ENCODE measurements at regions not wholly inside any gene's neighbourhood (a gene's known extent, or its start where the extent isn't known, plus 50 kb on each side); places are given as distances from the start of the nearest gene placed in this dataset.
A peak's percentile ranks its signal among the peaks of the same experiment; 100 is the strongest.
"Not testable (repeated sequence)": the region's sequence is repeated elsewhere in the genome, so short reads cannot be mapped to it uniquely, and the experiment has no call there.

DNA sequence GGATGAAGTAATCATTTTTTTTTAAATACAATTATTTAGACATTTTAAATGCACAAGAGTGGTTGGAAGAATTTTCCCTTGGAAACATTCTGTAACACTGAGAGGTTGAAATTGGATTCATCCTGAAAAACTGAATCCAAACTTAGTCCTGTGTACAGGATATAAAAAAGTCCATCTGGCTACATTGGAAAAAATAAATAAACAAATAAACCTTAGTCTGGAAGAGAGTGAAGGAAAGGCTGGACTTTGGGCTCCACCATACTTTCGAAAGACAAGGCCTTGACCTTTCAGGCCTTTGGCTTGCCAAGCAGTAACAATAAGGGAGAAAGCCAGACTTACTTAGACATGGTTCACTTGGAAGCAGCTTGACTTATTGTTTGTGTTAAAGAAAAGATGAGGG lies 664.3 kb downstream of the TENT5A start:
- no peak for DNase-seq

DNA sequence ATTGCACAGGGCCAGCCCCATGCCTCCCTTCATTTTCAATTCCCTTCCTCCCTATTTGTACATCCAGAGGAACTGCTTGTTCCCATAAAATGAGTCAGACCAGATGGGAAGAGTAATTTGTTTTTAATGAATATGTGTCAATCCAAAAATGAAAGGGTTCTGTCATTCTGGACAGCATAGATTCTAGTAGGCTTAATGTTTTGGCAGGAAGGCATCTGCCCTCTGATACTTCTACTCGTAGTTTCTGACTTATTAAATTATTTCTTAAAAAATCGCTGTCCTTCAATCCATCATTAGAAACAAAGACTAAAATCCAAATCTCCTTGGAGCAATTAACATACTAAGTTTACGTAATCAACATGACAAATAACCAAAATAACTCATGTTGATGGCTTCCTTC lies 665.5 kb downstream of the TENT5A start:
- no peak for DNase-seq

DNA sequence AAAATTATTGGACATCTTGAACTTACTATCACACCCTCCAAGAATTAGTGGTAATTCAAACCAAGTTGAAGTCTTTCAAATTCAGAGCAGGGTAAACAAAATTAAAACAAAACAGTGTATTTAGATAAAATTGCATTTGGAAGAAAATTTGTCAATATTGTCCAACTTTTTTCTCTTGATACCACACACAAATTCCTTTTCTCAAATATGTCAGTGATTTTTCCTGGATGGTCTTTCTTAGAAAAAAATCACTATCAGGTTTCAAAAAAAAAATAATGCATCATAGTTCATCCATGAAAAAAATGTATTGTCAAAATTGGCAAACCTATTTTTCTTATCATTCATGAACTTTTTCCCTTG lies 667.1 kb downstream of the TENT5A start:
- DNase-seq: no peak

DNA sequence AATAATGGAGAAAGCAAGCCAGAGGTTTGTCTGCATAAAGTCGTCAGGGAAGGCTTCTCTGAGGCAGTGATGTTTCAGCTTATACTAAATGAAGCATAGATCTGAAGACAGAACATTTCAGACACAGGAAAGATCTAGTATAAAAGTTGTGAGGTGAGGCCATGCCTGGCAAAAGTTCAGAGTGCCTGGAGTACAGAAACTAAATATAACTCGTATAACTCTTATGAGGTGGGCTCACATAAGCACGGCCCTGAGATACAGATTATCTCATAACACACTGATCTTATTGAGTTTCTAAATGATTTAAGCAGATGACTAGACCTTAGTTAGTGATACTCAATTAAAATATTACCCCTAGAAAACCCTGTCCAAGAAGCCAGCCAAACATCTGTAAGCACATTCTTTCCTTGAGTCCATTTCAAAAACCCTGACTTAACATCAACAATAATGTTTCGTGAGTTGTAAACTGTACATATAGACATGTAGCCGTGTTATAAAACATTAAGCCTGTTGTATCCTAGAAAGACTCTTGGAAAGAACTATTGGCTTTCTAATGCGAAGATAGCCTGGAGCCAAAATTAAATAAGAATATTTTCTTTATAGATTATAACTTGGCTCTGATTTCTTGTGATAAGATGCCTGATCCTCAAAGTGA lies 667.6 kb downstream of the TENT5A start:
- no peak for DNase-seq

DNA sequence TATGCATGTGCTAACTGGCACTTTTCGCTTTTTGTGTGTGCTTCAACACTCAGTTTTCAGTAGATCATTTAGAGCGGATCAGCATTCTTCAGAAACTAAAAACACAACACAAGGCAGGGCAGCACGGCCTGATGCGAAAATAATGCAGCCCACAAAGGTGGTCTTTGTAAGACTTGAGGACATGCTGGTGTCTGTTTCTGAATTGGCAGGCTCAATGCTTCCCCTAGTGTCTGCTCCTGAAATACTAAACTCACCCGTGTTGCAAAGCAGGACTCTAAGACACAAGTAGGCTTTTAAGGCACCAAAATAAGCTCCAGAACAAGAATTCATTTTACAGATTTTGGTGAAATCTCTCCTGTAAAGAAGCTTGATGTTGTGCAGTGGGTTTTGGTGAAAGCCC lies 676.5 kb downstream of the TENT5A start:
- peak; percentile 17 for DNase-seq

DNA sequence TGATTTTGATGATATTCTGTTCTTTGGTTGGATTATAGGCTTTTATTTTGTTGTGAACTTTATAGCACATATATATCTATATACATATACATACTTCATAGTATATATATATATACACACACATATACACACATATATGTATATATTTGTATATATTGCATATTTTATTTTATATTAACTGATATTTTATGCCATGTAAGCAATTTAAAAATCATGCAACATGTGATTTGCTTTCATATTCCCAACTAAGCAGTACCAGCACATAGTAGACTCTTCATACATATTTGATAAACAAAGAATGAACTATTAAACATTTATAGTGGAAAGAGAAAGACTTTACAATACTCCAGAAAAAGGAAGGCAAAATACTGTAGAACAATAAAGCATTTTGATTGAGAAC lies 679.2 kb downstream of the TENT5A start:
- DNase-seq: no peak

GRCh38 chr6:81071121-81071520 lies 681.4 kb downstream of the TENT5A start:
- no peak for DNase-seq

DNA sequence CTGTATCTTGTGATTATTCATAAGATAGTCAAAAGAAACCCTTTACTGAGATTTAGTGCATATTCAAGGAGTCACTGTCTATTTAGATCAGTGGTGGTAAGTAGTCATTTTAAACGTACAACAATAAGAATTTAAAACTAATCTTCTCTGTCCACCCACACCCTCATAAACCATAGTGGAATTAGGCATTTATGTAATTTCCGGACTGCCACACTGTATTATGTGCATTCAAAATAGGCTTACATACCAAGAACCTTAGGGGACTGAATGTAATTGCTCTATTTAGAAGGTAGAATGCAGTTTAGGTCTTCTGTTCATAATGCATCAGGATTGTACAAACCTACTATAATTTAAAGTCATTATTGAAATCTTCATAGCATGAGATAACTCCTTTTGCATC lies 685.4 kb downstream of the TENT5A start:
- no peak for DNase-seq

DNA sequence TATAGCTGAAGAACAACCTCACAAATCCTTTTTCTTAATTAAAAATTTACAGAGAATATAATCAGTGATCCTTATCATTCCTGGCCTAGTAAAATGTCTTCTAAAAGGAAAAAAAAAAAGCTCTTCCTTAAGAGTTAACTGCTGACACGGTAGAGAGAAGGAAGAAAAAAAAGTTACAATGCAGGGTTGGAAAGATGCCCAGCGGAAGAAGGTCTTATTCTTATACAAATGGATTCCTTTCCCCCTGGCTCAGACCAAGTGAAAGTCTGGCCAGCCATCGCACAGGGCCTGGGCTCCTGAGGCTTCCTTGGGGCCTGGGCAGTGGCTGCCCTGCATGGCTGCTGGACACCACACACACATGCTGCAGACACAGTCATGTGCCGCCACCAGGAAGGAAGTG lies 688.6 kb downstream of the TENT5A start:
- no peak for DNase-seq

GRCh38 chr6:81054036-81054435 lies 698.4 kb downstream of the TENT5A start:
- no peak for DNase-seq

DNA sequence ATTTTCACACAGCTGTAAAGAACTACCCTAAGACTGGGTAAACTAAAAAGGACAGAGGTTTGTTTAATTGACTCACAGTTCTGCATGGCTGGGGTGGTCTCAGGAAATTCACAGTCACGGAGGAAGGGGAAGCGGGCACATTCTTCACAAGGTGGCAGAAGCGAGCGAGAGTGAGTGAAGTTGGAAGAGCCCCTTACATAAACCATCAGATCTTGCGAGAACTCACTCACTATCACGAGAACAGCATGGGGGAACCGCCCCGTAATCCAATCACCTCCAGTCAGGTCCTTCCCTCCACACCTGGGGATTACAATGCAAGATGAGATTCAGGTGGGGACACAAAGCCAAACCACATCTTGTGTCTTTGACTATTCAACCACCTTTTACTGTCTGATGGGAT lies 700.5 kb downstream of the TENT5A start:
- DNase-seq: no peak

DNA sequence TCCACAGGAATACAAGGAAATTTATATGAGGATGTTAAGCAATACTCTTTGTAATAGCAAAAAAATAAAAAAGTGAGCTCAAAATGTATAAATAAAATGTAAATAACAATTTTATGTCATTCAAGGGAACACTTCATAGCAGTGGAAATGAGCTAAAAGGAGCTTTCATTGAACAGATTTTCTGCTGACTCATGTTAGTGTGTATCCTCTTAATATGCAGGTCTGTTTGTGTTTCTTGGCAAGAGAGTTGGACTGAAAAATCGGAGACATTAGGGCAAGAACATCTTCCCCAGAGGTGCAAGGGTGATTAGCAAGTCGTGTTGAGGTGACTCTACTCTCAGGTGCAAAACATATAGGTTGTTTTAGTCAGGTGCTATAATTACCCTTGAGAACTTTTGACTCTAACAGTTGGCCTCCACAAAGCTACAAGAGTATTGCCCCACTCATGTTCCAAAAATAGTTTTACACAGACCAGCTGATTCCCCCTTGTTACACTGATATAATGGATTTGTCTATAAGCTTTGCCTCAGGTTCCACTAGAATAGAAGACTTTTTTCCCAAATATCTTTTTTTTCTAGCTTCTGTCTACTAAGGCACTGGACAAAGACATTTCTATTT lies 702.9 kb downstream of the TENT5A start:
- no peak for DNase-seq

- no peak for DNase-seq
These were observed 721.1 kb downstream of the TENT5A start for GRCh38 chr6:81031416-81031815.

- no peak for DNase-seq
These were observed 726.4 kb downstream of the TENT5A start for GRCh38 chr6:81026041-81026553.

DNA sequence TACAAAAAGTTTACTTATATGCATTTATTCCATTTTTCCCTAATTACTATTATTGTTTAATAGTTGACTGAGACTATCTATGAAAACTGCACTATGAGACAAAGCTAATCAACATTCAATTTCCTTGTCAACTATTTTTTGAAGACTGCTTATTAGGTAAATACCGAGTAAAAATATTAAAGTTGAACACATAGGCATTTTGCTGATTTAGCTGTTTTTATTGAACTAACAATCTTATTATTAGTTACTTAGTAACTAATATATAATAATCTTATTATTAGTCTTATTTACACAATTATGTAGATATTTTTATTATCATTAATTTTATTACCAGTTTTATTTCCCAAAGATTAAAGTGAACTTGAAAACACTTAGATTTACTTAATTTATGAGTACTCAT lies 728.8 kb downstream of the TENT5A start:
- no peak for DNase-seq

DNA sequence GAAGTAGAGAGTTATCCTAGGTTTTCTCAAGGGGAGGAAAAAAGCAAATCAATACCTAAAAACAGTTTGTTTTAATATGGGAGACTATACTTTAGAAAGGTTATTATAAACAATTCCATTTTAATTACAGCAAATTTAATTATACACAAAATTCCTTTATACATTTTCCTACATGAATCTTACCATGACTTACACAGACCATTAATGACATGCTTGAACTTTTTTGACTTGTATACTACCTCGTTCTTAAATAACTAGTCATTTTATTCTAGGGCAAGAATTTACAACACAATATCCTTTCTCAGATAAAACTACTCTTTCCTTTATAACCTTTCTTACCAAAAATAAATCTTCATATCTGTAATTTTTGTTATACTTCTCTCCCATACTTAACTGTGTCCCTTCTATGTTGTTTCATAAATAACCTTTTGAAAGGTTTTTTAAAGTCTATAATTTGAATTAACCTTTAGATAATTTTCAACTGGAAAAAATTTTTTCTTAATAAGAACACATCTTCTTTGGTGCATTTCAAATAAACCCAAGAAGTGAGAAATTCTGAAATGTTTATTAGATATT lies 729.4 kb downstream of the TENT5A start:
- peak; percentile 8 for DNase-seq

DNA sequence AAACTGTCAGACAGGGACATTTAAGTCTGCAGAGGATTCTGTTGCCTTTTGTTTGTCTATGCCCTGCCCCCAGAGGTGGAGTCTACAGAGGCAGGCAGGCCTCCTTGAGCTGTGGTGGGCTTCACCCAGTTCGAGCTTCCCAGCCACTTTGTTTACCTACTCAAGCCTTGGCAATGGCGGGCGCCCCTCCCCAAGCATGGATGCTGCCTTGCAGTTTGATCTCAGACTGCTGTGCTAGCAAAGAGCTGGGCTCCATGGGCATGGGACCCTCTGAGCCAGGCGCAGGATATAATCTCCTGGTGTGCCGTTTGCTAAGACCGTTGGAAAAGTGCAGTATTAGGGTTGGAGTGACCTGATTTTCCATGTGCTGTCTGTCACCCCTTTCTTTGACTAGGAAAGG lies 734.9 kb downstream of the TENT5A start:
- DNase-seq: not testable (repeated sequence)

GRCh38 chr6:81003894-81004293 lies 748.6 kb downstream of the TENT5A start:
- no peak for DNase-seq

DNA sequence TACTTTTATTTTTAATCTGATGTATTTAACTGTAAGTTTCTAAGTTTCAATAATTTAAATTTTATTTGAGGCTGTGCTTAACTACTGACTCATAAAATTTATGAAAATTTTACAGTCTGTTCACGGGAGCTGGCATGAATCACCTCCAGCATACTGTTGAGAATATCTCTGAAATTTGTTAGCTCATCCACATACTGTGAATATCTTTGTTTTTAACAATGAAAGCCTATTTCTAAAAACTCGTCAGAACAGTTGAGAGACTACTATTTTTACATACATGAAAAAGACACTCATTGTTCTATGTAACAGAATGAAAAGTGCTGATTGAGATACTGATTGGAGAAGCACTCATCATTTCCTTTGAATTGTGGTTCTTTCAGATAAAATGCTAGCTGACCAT lies 749.3 kb downstream of the TENT5A start:
- no peak for DNase-seq

- DNase-seq: no peak
These were observed 750.4 kb downstream of the TENT5A start for GRCh38 chr6:81002126-81002525.

DNA sequence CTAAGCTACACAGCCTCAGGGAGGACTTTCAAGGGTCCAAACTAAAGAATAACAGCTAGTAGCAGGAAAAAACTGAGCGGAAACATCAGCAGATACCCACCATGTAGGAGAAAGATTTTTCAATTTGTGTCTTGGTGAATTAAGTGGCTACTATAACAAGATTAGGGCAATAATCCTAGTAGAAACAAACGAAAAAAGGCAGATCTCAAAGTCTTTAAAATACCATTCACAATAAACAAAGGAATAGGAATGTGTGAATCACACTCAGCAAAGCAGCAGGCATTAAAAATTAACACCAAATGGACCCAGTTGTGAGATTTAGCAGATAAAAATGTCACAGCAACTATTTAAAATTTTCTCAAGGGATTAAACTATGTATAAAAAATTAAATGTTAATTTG lies 761.2 kb downstream of the TENT5A start:
- no peak for DNase-seq

DNA sequence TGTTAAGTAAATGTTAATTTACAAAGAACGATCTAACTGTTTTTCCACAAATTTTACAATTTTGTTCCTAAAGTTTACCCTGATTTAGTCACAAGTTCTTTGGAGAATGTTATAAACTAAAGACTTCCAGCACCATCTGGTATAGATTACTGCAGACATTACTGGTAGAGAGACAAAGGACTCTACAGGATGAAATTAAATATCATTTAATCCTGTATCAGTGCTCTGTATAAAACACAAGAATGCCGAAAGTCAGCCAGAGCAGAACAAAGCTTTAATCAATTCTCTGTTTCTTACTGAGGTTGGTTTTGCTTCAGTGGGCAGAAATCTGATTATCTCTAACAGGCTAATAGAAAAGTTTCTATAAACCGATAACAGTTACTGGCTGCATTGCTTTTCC lies 763.6 kb downstream of the TENT5A start:
- no peak for DNase-seq

DNA sequence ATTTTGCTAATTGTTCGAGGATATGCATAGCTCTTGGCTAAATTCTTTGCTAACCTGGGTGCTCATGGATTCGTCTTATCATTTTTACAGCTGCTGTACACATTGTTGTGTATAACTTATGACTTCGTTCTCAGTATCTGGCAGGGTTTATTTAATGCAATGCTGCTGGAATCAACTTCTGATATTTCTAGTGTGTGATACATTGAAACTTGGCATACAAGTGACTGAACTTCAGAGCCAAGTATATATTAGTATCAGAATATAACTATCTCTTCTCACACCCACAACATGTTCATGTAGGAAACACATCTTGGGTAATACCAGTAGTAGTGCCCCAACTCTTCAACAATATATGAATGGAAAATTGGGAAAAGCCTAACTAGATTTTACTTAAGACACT lies 764.2 kb downstream of the TENT5A start:
- no peak for DNase-seq

DNA sequence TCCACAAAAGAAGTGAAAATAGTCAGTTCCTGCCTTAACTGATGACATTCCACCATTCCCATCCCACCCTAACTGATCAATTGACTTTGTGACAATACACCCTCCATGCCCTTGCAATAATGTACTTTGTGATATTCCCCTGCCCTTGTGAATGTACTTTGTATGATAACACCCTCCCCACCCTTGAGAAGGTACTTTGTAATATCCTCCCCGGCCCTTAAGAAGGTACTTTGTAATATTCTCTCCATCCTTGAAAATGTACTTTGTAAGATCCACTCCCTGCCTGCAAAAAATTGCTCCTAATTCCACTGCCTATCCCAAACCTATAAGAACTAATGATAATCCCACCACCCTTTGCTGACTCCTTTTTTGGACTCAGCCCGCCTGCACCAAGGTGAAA lies 771.3 kb downstream of the TENT5A start:
- DNase-seq: not testable (repeated sequence)

- no peak for DNase-seq
These were observed 776.1 kb downstream of the TENT5A start for GRCh38 chr6:80976336-80976735.

Measured in NCI-H2171 treated with DMSO at 0.1 percent for 48 hours (cell line).